PC-9 (cell line): ENCODE measurements at regions not wholly inside any gene's neighbourhood (a gene's known extent, or its start where the extent isn't known, plus 50 kb on each side); places are given as distances from the start of the nearest gene placed in this dataset.

Source experiments
- EZH2 ChIP-seq: fragments of 200-600 bp; sonication (generic); IDR thresholded peaks from 2 replicates; pipeline ENCODE4 v1.8.0; 2017; ENCODE audit warnings: antibody characterized with exemption, low read depth
- TF ChIP-seq, protein P1 (sequence below): fragments of 200-600 bp; sonication (generic); conservative IDR thresholded peaks from 2 replicates; pipeline ENCODE4 v1.6.1; 2017; ENCODE audit warnings: mixed run types, antibody characterized with exemption, mild to moderate bottlenecking, moderate library complexity

DNA sequence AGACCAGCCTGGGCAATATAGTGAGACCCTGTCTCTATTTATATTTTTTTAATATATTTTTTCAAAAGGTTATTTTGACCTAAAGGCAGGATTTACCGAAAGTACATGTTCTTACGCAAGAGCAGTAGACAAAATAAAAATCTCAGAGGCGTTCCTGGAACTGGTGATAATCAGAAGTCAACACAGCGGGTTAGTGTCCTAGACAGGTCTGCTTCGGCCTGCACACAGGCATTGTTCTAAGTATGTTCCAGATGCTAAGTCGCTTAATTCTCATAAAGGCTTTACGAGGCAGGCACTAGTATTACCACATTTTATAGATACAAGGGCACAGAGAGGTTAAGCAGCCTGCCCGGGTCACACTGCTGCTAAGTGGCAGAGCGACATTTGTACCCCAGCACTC lies 56.9 kb upstream of the SLC25A33 start:
- TF ChIP-seq, protein P1, sequence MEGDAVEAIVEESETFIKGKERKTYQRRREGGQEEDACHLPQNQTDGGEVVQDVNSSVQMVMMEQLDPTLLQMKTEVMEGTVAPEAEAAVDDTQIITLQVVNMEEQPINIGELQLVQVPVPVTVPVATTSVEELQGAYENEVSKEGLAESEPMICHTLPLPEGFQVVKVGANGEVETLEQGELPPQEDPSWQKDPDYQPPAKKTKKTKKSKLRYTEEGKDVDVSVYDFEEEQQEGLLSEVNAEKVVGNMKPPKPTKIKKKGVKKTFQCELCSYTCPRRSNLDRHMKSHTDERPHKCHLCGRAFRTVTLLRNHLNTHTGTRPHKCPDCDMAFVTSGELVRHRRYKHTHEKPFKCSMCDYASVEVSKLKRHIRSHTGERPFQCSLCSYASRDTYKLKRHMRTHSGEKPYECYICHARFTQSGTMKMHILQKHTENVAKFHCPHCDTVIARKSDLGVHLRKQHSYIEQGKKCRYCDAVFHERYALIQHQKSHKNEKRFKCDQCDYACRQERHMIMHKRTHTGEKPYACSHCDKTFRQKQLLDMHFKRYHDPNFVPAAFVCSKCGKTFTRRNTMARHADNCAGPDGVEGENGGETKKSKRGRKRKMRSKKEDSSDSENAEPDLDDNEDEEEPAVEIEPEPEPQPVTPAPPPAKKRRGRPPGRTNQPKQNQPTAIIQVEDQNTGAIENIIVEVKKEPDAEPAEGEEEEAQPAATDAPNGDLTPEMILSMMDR, result no peak
- TF ChIP-seq EZH2, result no peak
